Coronary artery (tissue), 2 donors: ENCODE measurements at regions not wholly inside any gene's neighbourhood (a gene's known extent, or its start where the extent isn't known, plus 50 kb on each side); places are given as distances from the start of the nearest gene placed in this dataset.

Experiments used
- DNase-seq: peaks from one replicate; pipeline ENCODE4 v3.0.0-alpha.2; 2017; ENCODE audit warnings: low spot score
- H3K27ac ChIP-seq, 2 donors: fragments of 200-600 bp; sonication (generic); one replicate each; pipeline ENCODE4 v1.5.1; 2016 to 2019
- H3K4me3 ChIP-seq: fragments of 200-600 bp; sonication (generic); 2 replicates; pipeline ENCODE4 v1.5.1; 2016; ENCODE audit warnings: mild to moderate bottlenecking, moderate library complexity
- CTCF ChIP-seq: fragments of 200-600 bp; sonication (generic); IDR thresholded peaks from one replicate; pipeline ENCODE4 v1.5.1; 2019; ENCODE audit warnings: antibody characterized with exemption

- Histone ChIP-seq H3K4me3 (no peak overlapping the region), H3K27ac (no peak overlapping the region)
- no peak for TF ChIP-seq CTCF
- no peak for DNase-seq
These were observed 281.6 kb downstream of the SLC7A11 start for GRCh38 chr4:137960371-137961050.

- H3K4me3 ChIP-seq = no peak overlapping the region
- no peak overlapping the region for H3K27ac ChIP-seq
- DNase-seq = no peak
- TF ChIP-seq CTCF = no peak
These were observed 284.3 kb downstream of the SLC7A11 start for GRCh38 chr4:137957806-137958205.

GRCh38 chr4:137956256-137956655 is 285.9 kb downstream of the SLC7A11 start:
- no peak for TF ChIP-seq CTCF
- DNase-seq = no peak
- Histone ChIP-seq H3K4me3 (no peak overlapping the region), H3K27ac (no peak overlapping the region)

- Histone ChIP-seq H3K27ac (no peak overlapping the region), H3K4me3 (no peak overlapping the region)
- no peak for DNase-seq
- no peak for TF ChIP-seq CTCF
These were observed 286.6 kb downstream of the SLC7A11 start for GRCh38 chr4:137955595-137955994.

- TF ChIP-seq CTCF = no peak
- no peak for DNase-seq
- Histone ChIP-seq H3K27ac (no peak overlapping the region), H3K4me3 (no peak overlapping the region)
These were observed 290.0 kb downstream of the SLC7A11 start for GRCh38 chr4:137952116-137952515.

GRCh38 chr4:137950286-137950685 is 291.9 kb downstream of the SLC7A11 start:
- Histone ChIP-seq H3K27ac (no peak overlapping the region), H3K4me3 (no peak overlapping the region)
- TF ChIP-seq CTCF = no peak
- DNase-seq = no peak

- no peak for TF ChIP-seq CTCF
- DNase-seq = no peak
- H3K4me3 ChIP-seq = no peak overlapping the region
- no peak overlapping the region for H3K27ac ChIP-seq
These were observed 292.4 kb downstream of the SLC7A11 start for GRCh38 chr4:137949746-137950145.
